Liver (tissue), 8 donors: ENCODE measurements at regions not wholly inside any gene's neighbourhood (a gene's known extent, or its start where the extent isn't known, plus 50 kb on each side); places are given as distances from the start of the nearest gene placed in this dataset.

Experiments used
- DNase-seq: peaks from one replicate; pipeline ENCODE4 v3.0.0-alpha.2; 2017; ENCODE audit warnings: low spot score
- H3K27ac ChIP-seq, 2 donors: one replicate each; pipeline ENCODE4 v1.7.0; 2013; ENCODE audit warnings: inconsistent platforms in 2 of 2, low read length in 2 of 2, control low read depth in 1 of 2, low read depth in 1 of 2, mild to moderate bottlenecking in 1 of 2
- H3K27me3 ChIP-seq, 4 donors: one replicate each; pipeline versions ENCODE4 v1.6.1 to v1.7.0; 2013; ENCODE audit warnings: low read length in 3 of 4, inconsistent platforms in 1 of 4, mild to moderate bottlenecking in 1 of 4, moderate library complexity in 1 of 4; ENCODE audit not compliant: control insufficient read depth in 4 of 4, insufficient read depth in 4 of 4
- H3K36me3 ChIP-seq, 4 donors: one replicate each; pipeline versions ENCODE4 v1.6.1 to v1.7.0; 2013; ENCODE audit warnings: low read length in 3 of 4, mild to moderate bottlenecking in 3 of 4, low read depth in 1 of 4, moderate library complexity in 1 of 4; ENCODE audit not compliant: control insufficient read depth in 4 of 4, insufficient read depth in 3 of 4
- H3K4me1 ChIP-seq, 4 donors: one replicate each; pipeline versions ENCODE4 v1.6.1 to v1.7.0; 2013; ENCODE audit warnings: low read length in 3 of 4, mild to moderate bottlenecking in 3 of 4, moderate library complexity in 1 of 4; ENCODE audit not compliant: control insufficient read depth in 4 of 4, insufficient read depth in 4 of 4
- H3K4me3 ChIP-seq, 3 donors: one replicate each; pipeline versions ENCODE4 v1.6.1 to v1.7.0; 2013; ENCODE audit warnings: low read length in 3 of 3, control low read depth in 1 of 3, low read depth in 1 of 3, mild to moderate bottlenecking in 1 of 3
- H3K9ac ChIP-seq, 2 donors: one replicate each; pipeline ENCODE4 v1.7.0; 2013; ENCODE audit warnings: low read length in 2 of 2, mild to moderate bottlenecking in 2 of 2, moderate library complexity in 2 of 2, control low read depth in 1 of 2, low read depth in 1 of 2
- H3K9me3 ChIP-seq, 4 donors: one replicate each; pipeline versions ENCODE4 v1.6.1 to v1.7.0; 2013; ENCODE audit warnings: low read length in 3 of 4; ENCODE audit not compliant: control insufficient read depth in 4 of 4
- EGR1 ChIP-seq, 2 donors: IDR thresholded peaks; 2 replicates each; pipeline ENCODE4 v1.6.1; 2016 to 2018; ENCODE audit warnings: antibody characterized with exemption in 2 of 2, low read depth in 2 of 2
- FOXA1 ChIP-seq: IDR thresholded peaks from 2 replicates; pipeline ENCODE4 v1.6.1; 2016; ENCODE audit warnings: antibody characterized with exemption
- FOXA2 ChIP-seq: IDR thresholded peaks from 2 replicates; pipeline ENCODE4 v1.6.1; 2016; ENCODE audit warnings: antibody characterized with exemption
- GABPA ChIP-seq, 2 donors: IDR thresholded peaks in 1 of 2; conservative IDR thresholded peaks in 1 of 2; 2 replicates each; pipeline ENCODE4 v1.6.1; 2016; ENCODE audit warnings: antibody characterized with exemption in 2 of 2, mild to moderate bottlenecking in 1 of 2, moderate library complexity in 1 of 2
- JUND ChIP-seq, 2 donors: IDR thresholded peaks; 2 replicates each; pipeline ENCODE4 v1.6.1; 2016; ENCODE audit warnings: antibody characterized with exemption in 2 of 2
- MAX ChIP-seq: IDR thresholded peaks from 2 replicates; pipeline ENCODE4 v1.6.1; 2016; ENCODE audit warnings: antibody characterized with exemption
- NR2F2 ChIP-seq: IDR thresholded peaks from 2 replicates; pipeline ENCODE4 v1.6.1; 2016; ENCODE audit warnings: antibody characterized with exemption
- RAD21 ChIP-seq, 2 donors: IDR thresholded peaks; 2 replicates each; pipeline ENCODE4 v1.6.1; 2016; ENCODE audit warnings: antibody characterized with exemption in 2 of 2, mild to moderate bottlenecking in 2 of 2
- RXRA ChIP-seq, 2 donors: IDR thresholded peaks; 2 replicates each; pipeline ENCODE4 v1.6.1; 2017 to 2018; ENCODE audit warnings: antibody characterized with exemption in 2 of 2, mild to moderate bottlenecking in 1 of 2
- SP1 ChIP-seq: IDR thresholded peaks from 2 replicates; pipeline ENCODE4 v1.6.1; 2018; ENCODE audit warnings: antibody characterized with exemption, mild to moderate bottlenecking
- TAF1 ChIP-seq: conservative IDR thresholded peaks from 2 replicates; pipeline ENCODE4 v1.6.1; 2016; ENCODE audit warnings: antibody characterized with exemption, mild to moderate bottlenecking
- YY1 ChIP-seq: IDR thresholded peaks from 2 replicates; pipeline ENCODE4 v1.6.1; 2016; ENCODE audit warnings: antibody characterized with exemption, mild to moderate bottlenecking
- ZBTB33 ChIP-seq: IDR thresholded peaks from 2 replicates; pipeline ENCODE4 v1.6.1; 2016; ENCODE audit warnings: antibody characterized with exemption
- WGBS: extraction: QIAGEN DNeasy Blood & Tissue Kit; methylation state at CpG from one replicate; pipeline ENCODE4 v1.1.7; 2013; 5-methylcytosine and 5-hydroxymethylcytosine counted together
- TF ChIP-seq, protein P1 (sequence below): IDR thresholded peaks from 2 replicates; pipeline ENCODE4 v1.6.1; 2016; ENCODE audit warnings: antibody characterized with exemption
- TF ChIP-seq, protein P2 (sequence below): fragments of 150-350 bp; IDR thresholded peaks from 2 replicates; pipeline ENCODE4 v1.5.1; 2017; ENCODE audit warnings: improper control_type of control experiment, low read depth, low read length; ENCODE audit not compliant: missing input control
- TF ChIP-seq, protein P3 (sequence below): IDR thresholded peaks from 2 replicates; pipeline ENCODE4 v1.6.1; 2016; ENCODE audit warnings: antibody characterized with exemption, mild to moderate bottlenecking
- donor health status: healthy.
- donor health status: healthy.
- donor health status: healthy.
- donor health status: healthy.
- donor health status: healthy.

DNA sequence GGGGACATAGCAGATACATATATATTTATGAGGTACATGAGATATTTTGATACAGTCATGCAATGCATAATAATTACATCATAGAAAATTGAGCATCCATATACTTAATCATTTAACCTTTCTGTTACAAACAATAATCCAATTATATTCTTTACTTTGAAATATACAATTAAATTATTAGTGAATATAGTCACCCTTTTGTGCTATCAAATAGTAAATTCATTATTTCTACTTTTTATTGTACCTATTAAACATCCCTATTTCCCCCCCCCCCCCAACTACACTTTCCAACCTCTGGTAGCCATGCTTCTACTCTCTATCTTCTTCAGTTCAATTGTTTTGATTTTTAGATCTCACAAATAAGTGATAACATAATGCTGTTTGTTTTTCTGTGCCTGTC, 719.1 kb downstream of the ZBBX start:
- TF ChIP-seq GABPA (IDR thresholded peaks at IDR 0.05 in 1 of 2, conservative IDR thresholded peaks at IDR 0.05 in 1 of 2) (no peak), FOXA1 (no peak), MAX (no peak), YY1 (no peak)
- TF ChIP-seq, protein P1, sequence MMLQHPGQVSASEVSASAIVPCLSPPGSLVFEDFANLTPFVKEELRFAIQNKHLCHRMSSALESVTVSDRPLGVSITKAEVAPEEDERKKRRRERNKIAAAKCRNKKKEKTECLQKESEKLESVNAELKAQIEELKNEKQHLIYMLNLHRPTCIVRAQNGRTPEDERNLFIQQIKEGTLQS: no peak
- Histone ChIP-seq H3K4me3 (no peak overlapping the region), H3K27ac (no peak overlapping the region), H3K4me1 (no peaks in the 10 kb centered on the region), H3K36me3 (no peaks in the 10 kb centered on the region), H3K27me3 (no peaks in the 10 kb centered on the region), H3K9ac (no peak overlapping the region), H3K9me3 (peaks cover 0 to 9% (median 4%) of the 10 kb centered on the region in 4 donors)
- DNase-seq: no peak

GRCh38 chr3:166637984-166638530, 742.0 kb downstream of the ZBBX start:
- H3K4me1 ChIP-seq: no peaks in the 10 kb centered on the region
- WGBS: 74% methylated on average over 3 of the region's 3 CpGs
- no peaks in the 10 kb centered on the region for H3K27me3 ChIP-seq
- H3K27ac ChIP-seq: no peak overlapping the region
- DNase-seq: no peak
- H3K9ac ChIP-seq: no peak overlapping the region
- no peaks in the 10 kb centered on the region for H3K9me3 ChIP-seq
- TF ChIP-seq RAD21 (IDR thresholded peaks at IDR 0.05) (no peak), JUND (IDR thresholded peaks at IDR 0.05) (no peak), FOXA2 (no peak), ZBTB33 (no peak), NR2F2 (no peak), YY1 (no peak), RXRA (IDR thresholded peaks at IDR 0.05) (no peak), FOXA1 (no peak)
- no peaks in the 10 kb centered on the region for H3K36me3 ChIP-seq
- H3K4me3 ChIP-seq: no peak overlapping the region

- no peaks in the 10 kb centered on the region for H3K4me1 ChIP-seq
- TF ChIP-seq FOXA2 (no peak), MAX (no peak), ZBTB33 (no peak), SP1 (no peak), RXRA (IDR thresholded peaks at IDR 0.05) (no peak), EGR1 (IDR thresholded peaks at IDR 0.05; ENCODE audit: low read depth in 2 of 2) (no peak), TAF1 (no peak), JUND (IDR thresholded peaks at IDR 0.05) (no peak), YY1 (no peak)
- TF ChIP-seq, protein P2, sequence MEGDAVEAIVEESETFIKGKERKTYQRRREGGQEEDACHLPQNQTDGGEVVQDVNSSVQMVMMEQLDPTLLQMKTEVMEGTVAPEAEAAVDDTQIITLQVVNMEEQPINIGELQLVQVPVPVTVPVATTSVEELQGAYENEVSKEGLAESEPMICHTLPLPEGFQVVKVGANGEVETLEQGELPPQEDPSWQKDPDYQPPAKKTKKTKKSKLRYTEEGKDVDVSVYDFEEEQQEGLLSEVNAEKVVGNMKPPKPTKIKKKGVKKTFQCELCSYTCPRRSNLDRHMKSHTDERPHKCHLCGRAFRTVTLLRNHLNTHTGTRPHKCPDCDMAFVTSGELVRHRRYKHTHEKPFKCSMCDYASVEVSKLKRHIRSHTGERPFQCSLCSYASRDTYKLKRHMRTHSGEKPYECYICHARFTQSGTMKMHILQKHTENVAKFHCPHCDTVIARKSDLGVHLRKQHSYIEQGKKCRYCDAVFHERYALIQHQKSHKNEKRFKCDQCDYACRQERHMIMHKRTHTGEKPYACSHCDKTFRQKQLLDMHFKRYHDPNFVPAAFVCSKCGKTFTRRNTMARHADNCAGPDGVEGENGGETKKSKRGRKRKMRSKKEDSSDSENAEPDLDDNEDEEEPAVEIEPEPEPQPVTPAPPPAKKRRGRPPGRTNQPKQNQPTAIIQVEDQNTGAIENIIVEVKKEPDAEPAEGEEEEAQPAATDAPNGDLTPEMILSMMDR: no peak
- TF ChIP-seq, protein P1: no peak
- TF ChIP-seq, protein P3, sequence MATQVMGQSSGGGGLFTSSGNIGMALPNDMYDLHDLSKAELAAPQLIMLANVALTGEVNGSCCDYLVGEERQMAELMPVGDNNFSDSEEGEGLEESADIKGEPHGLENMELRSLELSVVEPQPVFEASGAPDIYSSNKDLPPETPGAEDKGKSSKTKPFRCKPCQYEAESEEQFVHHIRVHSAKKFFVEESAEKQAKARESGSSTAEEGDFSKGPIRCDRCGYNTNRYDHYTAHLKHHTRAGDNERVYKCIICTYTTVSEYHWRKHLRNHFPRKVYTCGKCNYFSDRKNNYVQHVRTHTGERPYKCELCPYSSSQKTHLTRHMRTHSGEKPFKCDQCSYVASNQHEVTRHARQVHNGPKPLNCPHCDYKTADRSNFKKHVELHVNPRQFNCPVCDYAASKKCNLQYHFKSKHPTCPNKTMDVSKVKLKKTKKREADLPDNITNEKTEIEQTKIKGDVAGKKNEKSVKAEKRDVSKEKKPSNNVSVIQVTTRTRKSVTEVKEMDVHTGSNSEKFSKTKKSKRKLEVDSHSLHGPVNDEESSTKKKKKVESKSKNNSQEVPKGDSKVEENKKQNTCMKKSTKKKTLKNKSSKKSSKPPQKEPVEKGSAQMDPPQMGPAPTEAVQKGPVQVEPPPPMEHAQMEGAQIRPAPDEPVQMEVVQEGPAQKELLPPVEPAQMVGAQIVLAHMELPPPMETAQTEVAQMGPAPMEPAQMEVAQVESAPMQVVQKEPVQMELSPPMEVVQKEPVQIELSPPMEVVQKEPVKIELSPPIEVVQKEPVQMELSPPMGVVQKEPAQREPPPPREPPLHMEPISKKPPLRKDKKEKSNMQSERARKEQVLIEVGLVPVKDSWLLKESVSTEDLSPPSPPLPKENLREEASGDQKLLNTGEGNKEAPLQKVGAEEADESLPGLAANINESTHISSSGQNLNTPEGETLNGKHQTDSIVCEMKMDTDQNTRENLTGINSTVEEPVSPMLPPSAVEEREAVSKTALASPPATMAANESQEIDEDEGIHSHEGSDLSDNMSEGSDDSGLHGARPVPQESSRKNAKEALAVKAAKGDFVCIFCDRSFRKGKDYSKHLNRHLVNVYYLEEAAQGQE: no peak
- H3K27ac ChIP-seq: no peak overlapping the region
- no peaks in the 10 kb centered on the region for H3K27me3 ChIP-seq
- no peaks in the 10 kb centered on the region for H3K9me3 ChIP-seq
- H3K4me3 ChIP-seq: no peak overlapping the region
- DNase-seq: no peak
- no peaks in the 10 kb centered on the region for H3K36me3 ChIP-seq
- 62% methylated on average over 4 of the region's 4 CpGs for WGBS
- H3K9ac ChIP-seq: no peak overlapping the region
Measured at GRCh38 chr3:166634091-166634746, 745.9 kb downstream of the ZBBX start.
